HL-60 (cell line): ENCODE measurements at regions not wholly inside any gene's neighbourhood (a gene's known extent, or its start where the extent isn't known, plus 50 kb on each side); places are given as distances from the start of the nearest gene placed in this dataset.

ENCODE experiments used
- DNase-seq, 2 experiments: peaks; one replicate each; pipeline ENCODE4 v3.0.0-alpha.2; 2010 to 2020; ENCODE audit warnings: low read depth in 1 of 2, low spot score in 1 of 2
- H3K27ac ChIP-seq: fragments of 250-450 bp; sonication (Bioruptor Pico); replicated peaks from 2 replicates; pipeline ENCODE4 v1.5.1; 2020; ENCODE audit warnings: mild to moderate bottlenecking, moderate library complexity
- H3K27me3 ChIP-seq: fragments of 250-450 bp; sonication (Bioruptor Pico); 2 replicates; pipeline ENCODE4 v1.5.1; 2021; ENCODE audit warnings: mild to moderate bottlenecking, moderate library complexity; ENCODE audit not compliant: insufficient read depth, poor library complexity, severe bottlenecking
- H3K4me3 ChIP-seq: replicated peaks from 2 replicates; pipeline ENCODE4 v1.5.1; 2011; ENCODE audit warnings: mild to moderate bottlenecking, control low read depth, low read length; ENCODE audit not compliant: insufficient read depth
- CTCF ChIP-seq: IDR thresholded peaks from one replicate; pipeline ENCODE4 v1.5.1; 2011; ENCODE audit warnings: low read length, control low read depth, inconsistent platforms; ENCODE audit not compliant: insufficient read depth
- GABPA ChIP-seq: IDR thresholded peaks from 2 replicates; pipeline ENCODE4 v1.6.1; 2012; ENCODE audit warnings: low read depth
- POLR2AphosphoS5 ChIP-seq: IDR thresholded peaks from 2 replicates; pipeline ENCODE4 v1.6.1; 2012; ENCODE audit warnings: low read depth
- SPI1 ChIP-seq: IDR thresholded peaks from 2 replicates; pipeline ENCODE4 v1.6.1; 2012; ENCODE audit warnings: low read depth, mild to moderate bottlenecking, borderline replicate concordance
- TF ChIP-seq, protein P1 (sequence below): IDR thresholded peaks from 2 replicates; pipeline ENCODE4 v1.6.1; 2012; ENCODE audit warnings: low read depth; ENCODE audit not compliant: insufficient replicate concordance

DNA sequence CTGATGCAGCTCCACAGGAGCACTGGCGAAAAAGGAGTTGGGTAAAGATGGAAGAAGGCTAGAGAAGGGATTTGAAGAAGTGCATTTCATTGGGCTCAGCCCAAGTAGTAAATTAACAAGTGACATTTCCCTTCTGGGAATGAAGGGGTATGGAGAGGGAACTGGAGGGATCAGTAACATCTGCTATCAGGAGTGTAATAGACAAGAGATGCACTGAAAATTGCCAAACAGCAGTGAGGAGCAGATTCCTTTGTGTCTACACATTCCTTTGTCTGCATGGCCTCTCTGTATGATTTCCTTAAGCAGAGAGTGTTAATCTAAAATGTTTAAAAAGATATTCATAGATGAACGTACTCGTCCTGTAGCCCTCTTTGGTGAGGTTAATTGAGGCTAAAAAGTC, 148.2 kb upstream of the FERD3L start:
- Histone ChIP-seq H3K4me3 (no peak overlapping the region), H3K27me3 (no peaks in the 10 kb centered on the region), H3K27ac (no peak overlapping the region)
- TF ChIP-seq SPI1: no peak
- TF ChIP-seq, protein P1, sequence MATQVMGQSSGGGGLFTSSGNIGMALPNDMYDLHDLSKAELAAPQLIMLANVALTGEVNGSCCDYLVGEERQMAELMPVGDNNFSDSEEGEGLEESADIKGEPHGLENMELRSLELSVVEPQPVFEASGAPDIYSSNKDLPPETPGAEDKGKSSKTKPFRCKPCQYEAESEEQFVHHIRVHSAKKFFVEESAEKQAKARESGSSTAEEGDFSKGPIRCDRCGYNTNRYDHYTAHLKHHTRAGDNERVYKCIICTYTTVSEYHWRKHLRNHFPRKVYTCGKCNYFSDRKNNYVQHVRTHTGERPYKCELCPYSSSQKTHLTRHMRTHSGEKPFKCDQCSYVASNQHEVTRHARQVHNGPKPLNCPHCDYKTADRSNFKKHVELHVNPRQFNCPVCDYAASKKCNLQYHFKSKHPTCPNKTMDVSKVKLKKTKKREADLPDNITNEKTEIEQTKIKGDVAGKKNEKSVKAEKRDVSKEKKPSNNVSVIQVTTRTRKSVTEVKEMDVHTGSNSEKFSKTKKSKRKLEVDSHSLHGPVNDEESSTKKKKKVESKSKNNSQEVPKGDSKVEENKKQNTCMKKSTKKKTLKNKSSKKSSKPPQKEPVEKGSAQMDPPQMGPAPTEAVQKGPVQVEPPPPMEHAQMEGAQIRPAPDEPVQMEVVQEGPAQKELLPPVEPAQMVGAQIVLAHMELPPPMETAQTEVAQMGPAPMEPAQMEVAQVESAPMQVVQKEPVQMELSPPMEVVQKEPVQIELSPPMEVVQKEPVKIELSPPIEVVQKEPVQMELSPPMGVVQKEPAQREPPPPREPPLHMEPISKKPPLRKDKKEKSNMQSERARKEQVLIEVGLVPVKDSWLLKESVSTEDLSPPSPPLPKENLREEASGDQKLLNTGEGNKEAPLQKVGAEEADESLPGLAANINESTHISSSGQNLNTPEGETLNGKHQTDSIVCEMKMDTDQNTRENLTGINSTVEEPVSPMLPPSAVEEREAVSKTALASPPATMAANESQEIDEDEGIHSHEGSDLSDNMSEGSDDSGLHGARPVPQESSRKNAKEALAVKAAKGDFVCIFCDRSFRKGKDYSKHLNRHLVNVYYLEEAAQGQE: no peak
- no peak for TF ChIP-seq CTCF
- TF ChIP-seq GABPA: no peak
- no peak for TF ChIP-seq POLR2AphosphoS5
- DNase-seq: no peak

DNA sequence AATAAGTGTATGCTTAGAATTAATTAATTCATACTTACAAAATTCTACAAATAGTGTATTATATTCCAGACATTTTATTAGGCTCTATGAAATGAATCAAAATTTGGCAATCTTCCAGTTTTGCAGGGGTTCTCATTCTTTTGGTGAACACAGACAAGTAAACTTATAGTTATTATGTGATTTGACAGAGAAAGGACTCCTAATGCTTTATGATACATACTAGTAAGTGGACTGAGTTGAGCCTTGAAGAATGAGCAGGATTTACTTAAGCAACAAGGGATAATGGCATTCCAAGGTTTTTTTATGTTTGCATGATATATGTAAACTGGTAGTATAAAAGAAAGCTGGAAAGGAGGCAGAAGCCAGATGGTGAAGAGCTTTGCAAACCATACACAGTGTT, 145.7 kb upstream of the FERD3L start:
- no peak for TF ChIP-seq SPI1
- TF ChIP-seq, protein P1: no peak
- no peak for TF ChIP-seq CTCF
- TF ChIP-seq GABPA: no peak
- TF ChIP-seq POLR2AphosphoS5: no peak
- no peaks in the 10 kb centered on the region for H3K27me3 ChIP-seq
- no peak for DNase-seq
- no peak overlapping the region for H3K27ac ChIP-seq
- H3K4me3 ChIP-seq: no peak overlapping the region

DNA sequence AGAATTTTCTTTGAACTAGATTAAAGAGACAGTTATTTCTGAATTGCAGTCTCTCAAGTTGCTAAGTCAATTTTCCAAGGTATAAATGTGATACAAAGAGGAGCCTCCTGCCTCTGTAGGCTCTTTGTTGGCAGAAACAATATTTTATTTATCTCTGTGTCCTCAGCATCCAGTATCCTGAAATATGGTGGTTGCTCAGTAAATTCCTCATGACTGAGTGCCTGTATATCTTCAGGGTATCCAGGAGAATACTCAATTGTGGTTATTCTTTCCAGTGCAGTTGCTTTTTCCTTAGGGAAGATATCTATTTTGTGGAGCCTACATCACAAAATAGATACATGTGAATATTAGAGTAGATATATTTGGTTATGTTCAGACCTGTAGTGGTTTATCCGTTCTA, 144.8 kb upstream of the FERD3L start:
- DNase-seq: no peak
- TF ChIP-seq, protein P1: no peak
- no peak for TF ChIP-seq GABPA
- TF ChIP-seq CTCF: no peak
- no peak for TF ChIP-seq SPI1
- no peak for TF ChIP-seq POLR2AphosphoS5
- Histone ChIP-seq H3K27me3 (no peaks in the 10 kb centered on the region), H3K4me3 (no peak overlapping the region), H3K27ac (no peak overlapping the region)
